ENCODE measurements at regions not wholly inside any gene's neighbourhood (a gene's known extent, or its start where the extent isn't known, plus 50 kb on each side); places are given as distances from the start of the nearest gene placed in this dataset.

- TF ChIP-seq CTCF (IDR thresholded peaks at IDR 0.05) (no peak), POLR2A (IDR thresholded peaks at IDR 0.05) (no peak)
These were observed 1597.5 kb upstream of the PIK3C3 start for GRCh38 chr18:40357536-40357935.

Measured in testis (tissue), 2 donors.